ENCODE measurements at regions not wholly inside any gene's neighbourhood (a gene's known extent, or its start where the extent isn't known, plus 50 kb on each side); places are given as distances from the start of the nearest gene placed in this dataset.
"Not testable (repeated sequence)": the region's sequence is repeated elsewhere in the genome, so short reads cannot be mapped to it uniquely, and the experiment has no call there.

DNA sequence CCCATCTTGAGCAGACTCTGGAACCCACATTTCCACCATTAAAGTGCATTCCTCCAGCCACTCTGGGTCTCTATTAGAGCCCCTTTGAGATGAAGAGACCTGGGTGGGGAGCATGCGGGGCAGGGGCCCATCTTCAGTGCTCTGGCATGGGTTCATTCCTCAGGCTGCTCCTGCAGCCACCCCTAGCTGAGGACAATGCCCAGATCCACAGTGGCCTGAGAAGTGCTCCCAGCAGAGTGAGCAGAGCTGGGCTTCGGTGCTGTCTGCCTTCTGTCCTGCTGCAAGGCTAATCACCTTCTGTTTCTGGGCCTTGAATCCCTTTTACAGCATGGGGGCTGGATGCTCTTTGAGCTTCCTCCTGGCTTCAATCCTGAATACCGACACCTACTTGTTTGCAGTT is 169.8 kb downstream of the TRIM43 start:
- Histone ChIP-seq H3K4me2 (ENCODE audit: extremely low read depth, insufficient read depth, low read length) (no peak overlapping the region), H3K36me3 (ENCODE audit: control insufficient read depth, insufficient read depth, low read length) (no peaks in the 10 kb centered on the region), H3K9me3 (ENCODE audit: control insufficient read depth, insufficient read depth, low read depth, low read length) (no peaks in the 10 kb centered on the region), H3K27ac (ENCODE audit: insufficient read depth, low read length) (no peak overlapping the region), H3K9ac (ENCODE audit: insufficient read depth, low read length) (no peak overlapping the region), H3K4me3 (replicated peaks in 1 of 4; ENCODE audit: control extremely low read depth in 1 of 4, insufficient read depth in 1 of 4, low read depth in 3 of 4, low read length in 4 of 4) (no peak overlapping the region), H2AFZ (ENCODE audit: low read length) (no peak overlapping the region), H3K27me3 (ENCODE audit: control insufficient read depth, insufficient read depth, low read length) (no peaks in the 10 kb centered on the region), H3K79me2 (ENCODE audit: control insufficient read depth, insufficient read depth, low read length) (no peaks in the 10 kb centered on the region), H4K20me1 (ENCODE audit: control insufficient read depth, extremely low read depth, insufficient read depth, low read length) (no peaks in the 10 kb centered on the region), H3K4me1 (ENCODE audit: control insufficient read depth, extremely low read depth, insufficient read depth, low read length) (no peaks in the 10 kb centered on the region)
- TF ChIP-seq EZH2 (IDR thresholded peaks at IDR 0.05; ENCODE audit: low read length, missing control alignments): no peak
- TF ChIP-seq, protein P1, sequence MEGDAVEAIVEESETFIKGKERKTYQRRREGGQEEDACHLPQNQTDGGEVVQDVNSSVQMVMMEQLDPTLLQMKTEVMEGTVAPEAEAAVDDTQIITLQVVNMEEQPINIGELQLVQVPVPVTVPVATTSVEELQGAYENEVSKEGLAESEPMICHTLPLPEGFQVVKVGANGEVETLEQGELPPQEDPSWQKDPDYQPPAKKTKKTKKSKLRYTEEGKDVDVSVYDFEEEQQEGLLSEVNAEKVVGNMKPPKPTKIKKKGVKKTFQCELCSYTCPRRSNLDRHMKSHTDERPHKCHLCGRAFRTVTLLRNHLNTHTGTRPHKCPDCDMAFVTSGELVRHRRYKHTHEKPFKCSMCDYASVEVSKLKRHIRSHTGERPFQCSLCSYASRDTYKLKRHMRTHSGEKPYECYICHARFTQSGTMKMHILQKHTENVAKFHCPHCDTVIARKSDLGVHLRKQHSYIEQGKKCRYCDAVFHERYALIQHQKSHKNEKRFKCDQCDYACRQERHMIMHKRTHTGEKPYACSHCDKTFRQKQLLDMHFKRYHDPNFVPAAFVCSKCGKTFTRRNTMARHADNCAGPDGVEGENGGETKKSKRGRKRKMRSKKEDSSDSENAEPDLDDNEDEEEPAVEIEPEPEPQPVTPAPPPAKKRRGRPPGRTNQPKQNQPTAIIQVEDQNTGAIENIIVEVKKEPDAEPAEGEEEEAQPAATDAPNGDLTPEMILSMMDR (conservative IDR thresholded peaks at IDR 0.05 in 1 of 2, IDR thresholded peaks at IDR 0.05 in 1 of 2; ENCODE audit: low read depth in 1 of 2, low read length in 2 of 2): no peak
- DNase-seq (ENCODE audit: low read depth in 2 of 2): no peak

DNA sequence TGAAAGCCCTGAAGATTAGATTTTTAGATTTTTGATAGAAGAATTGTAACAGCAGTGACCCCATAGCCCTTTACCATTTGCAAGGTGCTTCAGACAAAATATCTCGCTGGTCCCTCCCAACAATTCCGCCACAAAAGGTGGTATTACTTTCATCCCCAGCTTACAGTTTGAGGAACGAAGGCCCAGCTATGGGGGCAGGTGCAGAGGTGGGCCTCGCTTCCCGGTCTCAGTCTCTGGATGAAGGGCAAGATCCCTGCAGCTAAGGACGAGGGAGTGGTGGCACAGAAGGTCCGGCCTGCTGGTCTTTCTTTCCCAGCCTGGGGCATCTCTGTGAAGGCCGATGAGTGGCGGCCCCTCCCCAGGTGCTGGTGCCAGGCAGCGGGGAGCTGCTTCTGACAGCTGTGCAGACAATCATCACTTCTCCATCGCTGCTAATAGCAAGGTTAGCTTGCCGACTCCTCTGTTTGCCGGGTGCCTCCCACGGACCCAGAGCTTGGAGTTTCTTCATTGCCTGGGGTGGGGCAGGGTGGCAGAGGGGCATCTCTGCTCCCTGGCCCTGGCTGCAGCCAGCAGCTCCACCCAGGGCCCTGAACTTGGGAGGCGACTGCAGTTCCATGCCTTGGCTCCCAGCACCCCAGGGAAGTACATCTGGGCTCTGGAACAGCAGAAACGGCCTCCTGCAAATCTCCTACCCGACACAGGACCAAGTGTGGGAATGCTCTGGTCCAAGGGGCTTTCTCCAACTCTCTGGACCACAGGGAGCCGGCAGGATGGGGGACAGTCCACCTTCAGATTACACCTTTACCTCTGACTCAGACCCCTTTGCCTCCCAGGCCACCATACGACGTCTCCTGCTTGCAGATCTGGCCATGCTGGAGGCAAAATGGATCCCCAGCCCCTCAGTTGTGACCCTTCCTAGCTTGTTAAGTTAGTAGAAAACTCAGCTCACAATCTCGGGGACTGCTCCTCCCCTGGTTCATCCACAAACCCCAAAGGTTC is 170.5 kb downstream of the TRIM43 start:
- H3K79me2 ChIP-seq (ENCODE audit: control insufficient read depth, insufficient read depth, low read length); H4K20me1 ChIP-seq (ENCODE audit: control insufficient read depth, extremely low read depth, insufficient read depth, low read length); H3K4me2 ChIP-seq (ENCODE audit: extremely low read depth, insufficient read depth, low read length); H3K4me1 ChIP-seq (ENCODE audit: control insufficient read depth, extremely low read depth, insufficient read depth, low read length); H3K36me3 ChIP-seq (ENCODE audit: control insufficient read depth, insufficient read depth, low read length); H3K27ac ChIP-seq (ENCODE audit: insufficient read depth, low read length); H3K4me3 ChIP-seq (replicated peaks in 1 of 4; ENCODE audit: control extremely low read depth in 1 of 4, insufficient read depth in 1 of 4, low read depth in 3 of 4, low read length in 4 of 4); H3K9ac ChIP-seq (ENCODE audit: insufficient read depth, low read length); H2AFZ ChIP-seq (ENCODE audit: low read length); DNase-seq (ENCODE audit: low read depth in 2 of 2); H3K9me3 ChIP-seq (ENCODE audit: control insufficient read depth, insufficient read depth, low read depth, low read length); H3K27me3 ChIP-seq (ENCODE audit: control insufficient read depth, insufficient read depth, low read length): not testable (repeated sequence)

DNA sequence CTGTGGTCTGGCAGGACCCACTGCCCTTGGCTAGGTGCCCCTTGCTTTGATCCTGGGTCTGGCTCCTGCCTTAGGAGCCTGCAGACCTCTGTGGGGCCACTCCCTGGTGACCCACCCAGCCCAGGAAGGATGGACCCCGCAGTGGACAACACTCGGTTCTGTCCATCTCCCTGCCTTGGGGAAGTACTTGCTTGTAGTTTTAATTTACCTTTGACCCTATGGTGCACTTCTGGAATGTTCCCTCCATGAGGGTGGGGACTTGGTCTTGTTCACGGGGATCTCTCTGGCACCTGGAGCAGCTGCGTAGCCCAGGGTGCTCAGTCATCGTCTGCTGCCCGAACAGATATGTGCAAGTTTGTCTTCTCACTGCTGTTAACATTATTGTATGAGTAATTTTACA is 171.3 kb downstream of the TRIM43 start:
- not testable (repeated sequence) for H3K9me3 ChIP-seq (ENCODE audit: control insufficient read depth, insufficient read depth, low read depth, low read length); H3K9ac ChIP-seq (ENCODE audit: insufficient read depth, low read length); DNase-seq (ENCODE audit: low read depth in 2 of 2); H3K4me1 ChIP-seq (ENCODE audit: control insufficient read depth, extremely low read depth, insufficient read depth, low read length); H3K36me3 ChIP-seq (ENCODE audit: control insufficient read depth, insufficient read depth, low read length); H4K20me1 ChIP-seq (ENCODE audit: control insufficient read depth, extremely low read depth, insufficient read depth, low read length); H2AFZ ChIP-seq (ENCODE audit: low read length); H3K27me3 ChIP-seq (ENCODE audit: control insufficient read depth, insufficient read depth, low read length); H3K4me3 ChIP-seq (replicated peaks in 1 of 4; ENCODE audit: control extremely low read depth in 1 of 4, insufficient read depth in 1 of 4, low read depth in 3 of 4, low read length in 4 of 4); H3K27ac ChIP-seq (ENCODE audit: insufficient read depth, low read length); H3K4me2 ChIP-seq (ENCODE audit: extremely low read depth, insufficient read depth, low read length); H3K79me2 ChIP-seq (ENCODE audit: control insufficient read depth, insufficient read depth, low read length)

DNA sequence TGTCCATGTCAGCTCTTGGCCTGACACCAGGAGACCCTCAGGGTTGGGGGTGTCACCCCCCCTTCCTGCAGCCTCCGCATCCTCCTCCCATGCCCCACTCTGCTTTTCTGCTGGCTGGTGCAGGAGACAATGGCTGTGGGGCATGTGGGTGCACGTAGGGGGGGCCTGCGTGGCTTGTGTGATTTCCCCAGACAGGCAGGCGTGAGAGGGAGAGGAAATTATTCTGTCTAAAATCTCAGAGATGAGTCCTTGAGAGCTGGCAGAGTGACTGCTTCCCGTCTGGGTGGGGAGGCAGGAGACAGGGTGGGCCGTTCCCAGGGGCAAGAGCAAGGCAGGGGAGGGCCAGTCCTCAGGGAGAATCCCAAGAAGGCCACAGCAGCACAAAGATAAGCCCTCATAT is 173.2 kb downstream of the TRIM43 start:
- H3K36me3 ChIP-seq (ENCODE audit: control insufficient read depth, insufficient read depth, low read length); H3K79me2 ChIP-seq (ENCODE audit: control insufficient read depth, insufficient read depth, low read length); H3K27me3 ChIP-seq (ENCODE audit: control insufficient read depth, insufficient read depth, low read length); H4K20me1 ChIP-seq (ENCODE audit: control insufficient read depth, extremely low read depth, insufficient read depth, low read length); H3K4me3 ChIP-seq (replicated peaks in 1 of 4; ENCODE audit: control extremely low read depth in 1 of 4, insufficient read depth in 1 of 4, low read depth in 3 of 4, low read length in 4 of 4); H2AFZ ChIP-seq (ENCODE audit: low read length); H3K4me1 ChIP-seq (ENCODE audit: control insufficient read depth, extremely low read depth, insufficient read depth, low read length); H3K4me2 ChIP-seq (ENCODE audit: extremely low read depth, insufficient read depth, low read length); DNase-seq (ENCODE audit: low read depth in 2 of 2); H3K9me3 ChIP-seq (ENCODE audit: control insufficient read depth, insufficient read depth, low read depth, low read length); H3K9ac ChIP-seq (ENCODE audit: insufficient read depth, low read length); H3K27ac ChIP-seq (ENCODE audit: insufficient read depth, low read length): not testable (repeated sequence)

- not testable (repeated sequence) for H3K4me1 ChIP-seq (ENCODE audit: control insufficient read depth, extremely low read depth, insufficient read depth, low read length); H3K4me2 ChIP-seq (ENCODE audit: extremely low read depth, insufficient read depth, low read length); H3K9me3 ChIP-seq (ENCODE audit: control insufficient read depth, insufficient read depth, low read depth, low read length); H4K20me1 ChIP-seq (ENCODE audit: control insufficient read depth, extremely low read depth, insufficient read depth, low read length); H3K4me3 ChIP-seq (replicated peaks in 1 of 4; ENCODE audit: control extremely low read depth in 1 of 4, insufficient read depth in 1 of 4, low read depth in 3 of 4, low read length in 4 of 4); H2AFZ ChIP-seq (ENCODE audit: low read length); H3K36me3 ChIP-seq (ENCODE audit: control insufficient read depth, insufficient read depth, low read length); DNase-seq (ENCODE audit: low read depth in 2 of 2); H3K79me2 ChIP-seq (ENCODE audit: control insufficient read depth, insufficient read depth, low read length); H3K27me3 ChIP-seq (ENCODE audit: control insufficient read depth, insufficient read depth, low read length); H3K9ac ChIP-seq (ENCODE audit: insufficient read depth, low read length); H3K27ac ChIP-seq (ENCODE audit: insufficient read depth, low read length)
Measured at GRCh38 chr2:95765925-95766910, 174.4 kb downstream of the TRIM43 start.
